ENCODE measurements at regions not wholly inside any gene's neighbourhood (a gene's known extent, or its start where the extent isn't known, plus 50 kb on each side); places are given as distances from the start of the nearest gene placed in this dataset.

- no peak for TF ChIP-seq CTCF (IDR thresholded peaks at IDR 0.05; ENCODE audit: insufficient read depth, low read length, severe bottlenecking)
- Histone ChIP-seq H3K4me3 (ENCODE audit: low read depth, low read length) (no peak overlapping the region), H3K27me3 (ENCODE audit: control insufficient read depth, insufficient read depth, low read length) (no peaks in the 10 kb centered on the region), H3K36me3 (ENCODE audit: control insufficient read depth, insufficient read depth, low read length) (no peaks in the 10 kb centered on the region)
- DNase-seq (ENCODE audit: low read depth) (no peak), FAIRE-seq (no peak)
These were observed 60.0 kb upstream of the BAIAP2L1 start for GRCh38 chr7:98460902-98461301.

- DNase-seq (ENCODE audit: low read depth): no peak
- TF ChIP-seq CTCF (IDR thresholded peaks at IDR 0.05; ENCODE audit: insufficient read depth, low read length, severe bottlenecking): no peak
- Histone ChIP-seq H3K36me3 (ENCODE audit: control insufficient read depth, insufficient read depth, low read length) (no peaks in the 10 kb centered on the region), H3K27me3 (ENCODE audit: control insufficient read depth, insufficient read depth, low read length) (no peaks in the 10 kb centered on the region), H3K4me3 (ENCODE audit: low read depth, low read length) (no peak overlapping the region)
- no peak for FAIRE-seq
These were observed 58.6 kb upstream of the BAIAP2L1 start for GRCh38 chr7:98459529-98459928.

- Histone ChIP-seq H3K36me3 (ENCODE audit: control insufficient read depth, insufficient read depth, low read length) (no peaks in the 10 kb centered on the region), H3K4me3 (ENCODE audit: low read depth, low read length) (no peak overlapping the region), H3K27me3 (ENCODE audit: control insufficient read depth, insufficient read depth, low read length) (no peaks in the 10 kb centered on the region)
- DNase-seq (ENCODE audit: low read depth): no peak
- no peak for FAIRE-seq
- no peak for TF ChIP-seq CTCF (IDR thresholded peaks at IDR 0.05; ENCODE audit: insufficient read depth, low read length, severe bottlenecking)
These were observed 57.4 kb upstream of the BAIAP2L1 start for GRCh38 chr7:98458090-98458875.

GRCh38 chr7:98456866-98457265 is 56.0 kb upstream of the BAIAP2L1 start:
- no peak for TF ChIP-seq CTCF (IDR thresholded peaks at IDR 0.05; ENCODE audit: insufficient read depth, low read length, severe bottlenecking)
- DNase-seq (ENCODE audit: low read depth): no peak
- no peak for FAIRE-seq
- Histone ChIP-seq H3K27me3 (ENCODE audit: control insufficient read depth, insufficient read depth, low read length) (no peaks in the 10 kb centered on the region), H3K4me3 (ENCODE audit: low read depth, low read length) (no peak overlapping the region), H3K36me3 (ENCODE audit: control insufficient read depth, insufficient read depth, low read length) (no peaks in the 10 kb centered on the region)

GRCh38 chr7:98452791-98453190 is 51.9 kb upstream of the BAIAP2L1 start:
- no peak for DNase-seq (ENCODE audit: low read depth)
- no peaks in the 10 kb centered on the region for H3K27me3 ChIP-seq (ENCODE audit: control insufficient read depth, insufficient read depth, low read length)
- no peak for FAIRE-seq
- H3K4me3 ChIP-seq (ENCODE audit: low read depth, low read length): no peak overlapping the region
- no peaks in the 10 kb centered on the region for H3K36me3 ChIP-seq (ENCODE audit: control insufficient read depth, insufficient read depth, low read length)
- TF ChIP-seq CTCF (IDR thresholded peaks at IDR 0.05; ENCODE audit: insufficient read depth, low read length, severe bottlenecking): no peak
